GM11168 (cell line): ENCODE measurements at regions not wholly inside any gene's neighbourhood (a gene's known extent, or its start where the extent isn't known, plus 50 kb on each side); places are given as distances from the start of the nearest gene placed in this dataset.
"Not testable (repeated sequence)": the region's sequence is repeated elsewhere in the genome, so short reads cannot be mapped to it uniquely, and the experiment has no call there.

Experiments
- in situ Hi-C: fragments of 300-500 bp; cut with MboI; formaldehyde crosslinking; loops from one replicate; pipeline ENCODE4 v1.12.0; 2022; ENCODE audit warnings: low sequenced_read_pairs; ENCODE audit not compliant: unreplicated experiment

DNA sequence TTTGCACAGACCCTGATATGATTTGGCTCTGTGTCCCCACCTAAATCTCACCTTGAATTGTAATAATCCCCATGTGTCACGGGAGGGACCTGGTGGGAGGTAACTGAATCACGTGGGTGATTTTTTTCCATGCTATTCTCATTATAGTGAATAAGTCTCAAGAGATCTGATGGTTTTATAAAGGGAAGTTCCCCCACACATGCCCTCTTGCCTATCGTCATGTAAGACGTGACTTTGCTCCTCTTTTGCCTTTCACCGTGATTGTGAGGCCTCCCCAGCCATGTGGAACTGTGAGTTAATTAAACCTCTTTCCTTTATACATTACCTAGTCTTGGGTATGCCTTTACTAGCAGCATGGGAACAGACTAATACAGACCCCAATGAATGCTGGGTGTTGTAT is 347.4 kb downstream of the TUSC7 start:
- in situ Hi-C loops, result not testable (repeated sequence)

DNA sequence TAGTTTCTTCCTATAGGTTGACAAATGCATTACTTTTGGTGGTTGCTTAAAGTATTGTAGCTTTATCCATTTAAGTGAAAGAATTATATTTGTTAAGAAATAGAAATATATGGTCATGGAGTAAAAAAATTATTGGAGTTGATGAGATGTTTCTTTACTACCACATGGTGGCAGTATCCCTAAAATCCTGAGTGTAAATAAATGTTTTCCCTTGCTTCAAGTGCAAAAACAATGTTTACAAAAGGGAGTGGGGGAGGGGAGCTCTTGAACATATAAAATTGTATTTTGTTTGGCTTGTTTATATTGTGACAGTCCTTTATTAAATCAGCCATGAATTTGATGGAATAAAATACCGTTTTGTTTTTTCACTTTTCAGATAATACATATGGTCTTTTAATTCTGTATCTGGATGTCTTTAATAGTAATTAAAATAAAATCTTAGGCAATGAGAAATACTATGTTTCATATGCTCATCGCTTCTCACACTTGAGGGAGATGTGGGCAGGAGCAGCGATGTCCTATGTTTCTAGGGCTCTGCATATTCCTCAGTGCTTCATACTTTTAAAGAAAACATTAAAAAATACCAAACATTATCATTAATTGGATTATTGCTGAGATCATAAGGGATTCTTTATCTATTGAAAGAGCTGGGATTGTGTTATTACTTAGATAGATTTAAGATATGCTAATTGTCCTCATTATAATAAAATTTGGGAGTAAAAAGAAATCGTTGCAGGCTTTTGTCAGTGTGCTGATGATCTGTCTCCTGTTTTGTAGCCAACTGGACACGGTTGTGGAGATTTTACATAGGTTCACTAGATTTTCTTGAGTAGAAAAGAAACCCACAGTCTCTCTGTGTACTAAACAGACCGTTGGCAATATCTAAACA is 349.7 kb downstream of the TUSC7 start:
- in situ Hi-C loops, result no loop called here

DNA sequence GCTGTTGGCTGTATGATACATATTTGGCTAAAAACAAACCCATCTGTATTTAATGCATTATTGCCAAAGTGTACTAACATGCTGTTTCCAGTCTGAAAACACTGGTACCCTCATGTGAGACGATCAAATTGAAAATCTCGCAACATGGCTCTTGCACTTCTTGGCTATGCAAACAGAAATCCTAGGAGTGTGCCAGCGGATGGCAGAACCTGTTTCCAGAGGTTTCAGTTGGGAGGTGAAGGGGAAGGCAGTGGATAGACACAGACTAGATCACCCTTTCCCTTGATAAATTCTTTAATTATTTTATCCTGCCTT is 350.3 kb downstream of the TUSC7 start:
- in situ Hi-C loops, result no loop called here

DNA sequence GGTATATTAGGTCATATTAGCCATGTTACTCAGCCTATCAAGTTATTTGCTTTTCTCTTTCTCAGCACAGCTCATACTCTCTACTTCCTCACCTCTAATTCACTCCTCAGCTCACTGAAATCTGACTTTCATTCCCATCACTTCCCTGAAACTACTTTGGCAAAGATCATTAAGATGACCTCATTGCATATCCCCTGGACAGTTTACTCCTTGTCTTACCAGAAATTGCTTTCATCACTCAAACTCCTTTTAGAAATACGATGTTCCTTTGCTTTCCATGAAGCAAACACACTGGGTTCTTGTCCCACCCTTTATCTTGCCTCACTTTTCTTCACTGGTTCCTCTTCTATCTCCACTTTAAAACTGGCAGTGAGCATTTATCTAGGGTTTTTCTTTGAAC is 354.4 kb downstream of the TUSC7 start:
- in situ Hi-C loops, result no loop called here

DNA sequence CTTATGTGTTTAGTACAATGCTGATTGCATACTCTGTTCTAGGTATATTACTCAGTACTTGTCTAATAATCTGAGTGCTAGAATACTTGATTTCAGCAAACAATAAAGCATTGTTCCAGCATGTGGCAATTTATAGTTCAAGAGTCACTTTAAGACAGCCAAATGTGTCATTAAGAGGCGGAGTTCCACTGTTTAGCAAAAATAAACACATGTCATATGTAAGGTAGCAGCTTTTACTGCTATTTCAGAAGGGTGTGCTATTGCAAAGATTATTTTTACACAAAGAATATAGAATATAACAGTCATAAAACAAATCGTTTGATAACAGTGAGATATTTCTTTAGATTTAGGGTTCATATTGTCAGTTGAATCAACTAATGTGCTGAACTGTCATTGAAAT is 358.7 kb downstream of the TUSC7 start:
- in situ Hi-C loops, result no loop called here

DNA sequence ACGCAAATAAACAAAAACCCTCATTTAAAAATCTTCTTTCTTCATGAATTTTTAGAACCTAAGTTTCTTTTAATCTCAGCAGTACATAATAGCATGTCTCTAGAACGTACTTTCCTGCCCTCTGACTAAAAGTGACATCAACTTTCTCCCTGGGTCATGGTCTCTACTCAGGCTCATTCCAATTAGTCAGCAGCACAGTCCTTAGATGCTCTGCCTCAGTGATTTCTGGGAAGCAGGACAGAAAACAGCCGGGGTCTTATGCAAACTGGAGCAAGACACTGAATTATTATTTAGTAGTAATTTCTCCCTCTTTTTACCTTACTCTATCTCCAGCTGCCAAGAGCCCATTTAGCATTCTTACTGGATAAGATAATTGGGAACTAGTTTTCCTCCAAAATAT is 365.2 kb downstream of the TUSC7 start:
- in situ Hi-C loops, result no loop called here

DNA sequence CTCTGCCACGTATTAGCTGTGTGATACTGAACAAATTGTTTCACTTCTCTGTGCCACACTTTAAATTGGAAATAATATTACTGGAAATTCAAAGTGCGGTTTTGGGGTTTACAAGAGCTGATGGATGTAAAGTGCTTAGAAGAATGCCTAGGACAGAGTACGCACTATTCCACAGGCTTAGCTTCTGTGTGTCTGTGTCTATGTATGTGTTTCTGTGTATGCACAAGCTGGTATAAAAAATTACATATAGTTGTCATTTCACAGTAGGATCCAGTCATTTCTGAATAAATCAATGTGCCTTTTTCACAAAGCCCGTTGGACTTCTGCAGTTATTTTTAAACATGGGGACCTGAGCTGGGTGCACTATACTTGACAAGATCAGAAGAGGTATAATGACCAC is 370.4 kb downstream of the TUSC7 start:
- in situ Hi-C loops, result no loop called here

DNA sequence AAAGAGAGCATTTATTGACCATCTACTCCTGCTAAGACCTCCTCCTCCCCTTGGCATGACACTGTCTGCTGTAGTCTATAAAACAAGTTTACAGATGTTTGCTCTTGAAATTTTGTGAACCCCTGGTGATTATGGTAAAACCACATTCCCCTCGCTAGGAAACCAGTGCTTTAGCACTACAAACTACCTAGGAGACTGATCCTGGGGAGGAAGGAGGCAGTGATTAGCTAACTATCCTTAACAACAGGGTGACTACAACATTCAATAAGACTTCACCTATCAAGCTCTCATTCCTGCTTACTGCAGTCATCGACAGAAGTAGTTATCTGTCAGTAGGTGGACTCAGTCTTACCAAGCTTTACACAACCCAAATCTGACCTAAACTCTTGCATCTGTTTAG is 371.3 kb downstream of the TUSC7 start:
- in situ Hi-C loops, result no loop called here

DNA sequence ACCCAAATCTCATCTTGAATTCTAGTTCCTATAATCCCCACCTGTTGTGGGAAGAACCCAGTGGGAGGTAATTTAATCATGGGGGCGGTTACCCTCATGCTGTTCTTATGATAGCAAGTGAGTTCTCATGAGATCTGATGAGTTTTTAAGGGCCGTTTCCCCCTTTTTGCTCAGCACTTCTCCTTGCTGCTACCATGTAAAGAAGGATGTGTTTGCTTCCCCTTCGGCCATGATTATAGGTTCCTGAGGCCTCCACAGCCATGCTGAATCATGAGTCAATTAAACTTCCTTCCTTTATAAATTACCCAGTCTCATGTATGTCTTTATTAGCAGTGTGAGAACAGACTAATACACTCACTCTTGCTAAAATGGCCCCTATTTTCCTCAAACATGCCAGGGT is 374.7 kb downstream of the TUSC7 start:
- in situ Hi-C loops, result no loop called here

DNA sequence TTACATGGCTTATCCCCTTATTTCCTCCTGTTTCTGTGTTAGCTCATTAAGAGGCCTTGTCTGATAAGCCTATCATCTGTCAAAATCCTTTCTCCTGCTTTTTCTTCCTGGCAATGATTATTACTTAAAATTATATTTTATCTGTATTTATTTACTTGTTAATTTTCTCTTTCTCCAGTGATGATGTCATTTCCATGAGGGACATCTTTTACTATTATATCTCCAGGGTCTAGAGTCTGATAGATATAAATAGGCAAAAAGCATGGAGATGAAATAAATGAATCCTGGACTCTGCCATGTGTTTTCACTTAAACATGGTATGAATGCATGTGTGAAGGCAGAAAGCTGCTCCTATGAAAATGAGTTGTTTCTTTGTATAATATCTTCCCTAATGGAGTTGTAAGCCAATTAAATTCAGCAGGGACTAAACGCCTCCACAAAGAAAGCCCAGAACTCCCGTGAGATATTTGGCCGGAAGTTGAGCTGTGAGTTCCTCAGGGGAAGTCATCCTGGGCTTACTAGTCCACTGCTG is 375.2 kb downstream of the TUSC7 start:
- in situ Hi-C loops, result no loop called here

DNA sequence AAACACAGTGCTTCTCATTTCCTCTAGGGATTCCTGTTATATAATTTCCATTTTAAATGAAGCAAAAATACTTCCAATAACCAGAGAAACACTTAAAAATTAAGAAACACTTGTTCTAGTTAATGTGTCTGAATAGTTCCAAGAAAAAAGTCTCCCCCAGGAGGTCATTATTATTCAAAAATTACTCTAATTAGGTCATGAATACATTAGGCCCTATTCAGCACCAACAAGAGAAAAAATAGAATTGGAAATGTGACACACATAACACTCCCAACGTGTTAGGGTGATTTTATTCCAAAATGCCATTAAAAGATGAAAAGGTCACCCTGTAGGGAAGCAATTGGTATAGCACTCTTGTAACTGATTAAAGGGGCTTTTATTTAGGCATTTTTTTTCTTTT is 382.1 kb downstream of the TUSC7 start:
- in situ Hi-C loops, result no loop called here

DNA sequence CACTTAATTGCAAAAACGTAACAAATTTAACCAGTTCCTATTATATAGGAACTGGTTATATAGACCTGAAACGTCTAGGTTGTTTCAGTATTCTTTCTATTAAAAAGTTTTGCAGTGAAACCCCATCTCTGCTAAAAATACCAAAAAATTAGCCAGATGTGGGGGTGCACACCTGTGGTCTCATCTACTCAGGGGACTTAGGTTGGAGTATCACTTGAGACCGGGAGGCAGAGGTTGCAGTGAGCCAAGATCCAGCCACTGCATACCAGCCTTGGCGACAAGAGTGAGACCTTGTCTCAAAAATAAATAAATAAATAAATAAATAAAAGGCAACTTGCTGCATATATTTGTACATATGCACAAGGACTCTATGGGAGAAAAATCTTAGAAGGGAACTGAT is 387.0 kb downstream of the TUSC7 start:
- in situ Hi-C loops, result no loop called here

DNA sequence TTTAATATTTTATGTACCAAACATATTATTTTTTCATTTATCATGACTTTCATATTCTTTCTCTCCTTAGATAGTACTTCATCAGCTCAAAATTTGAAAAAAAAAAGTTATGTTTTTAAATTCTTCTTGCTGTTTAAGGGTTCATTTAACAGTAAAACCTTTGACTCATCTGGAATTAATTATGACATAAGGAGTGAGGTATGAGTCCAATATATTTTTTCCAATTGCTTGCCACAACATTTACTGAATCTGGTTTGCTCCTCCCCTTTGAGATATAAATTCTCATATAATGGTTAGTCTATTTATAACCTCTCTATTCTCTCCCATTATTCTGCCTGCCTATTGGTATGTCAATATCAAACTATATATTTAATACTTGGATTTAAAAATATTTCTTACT is 387.8 kb downstream of the TUSC7 start:
- in situ Hi-C loops, result no loop called here

DNA sequence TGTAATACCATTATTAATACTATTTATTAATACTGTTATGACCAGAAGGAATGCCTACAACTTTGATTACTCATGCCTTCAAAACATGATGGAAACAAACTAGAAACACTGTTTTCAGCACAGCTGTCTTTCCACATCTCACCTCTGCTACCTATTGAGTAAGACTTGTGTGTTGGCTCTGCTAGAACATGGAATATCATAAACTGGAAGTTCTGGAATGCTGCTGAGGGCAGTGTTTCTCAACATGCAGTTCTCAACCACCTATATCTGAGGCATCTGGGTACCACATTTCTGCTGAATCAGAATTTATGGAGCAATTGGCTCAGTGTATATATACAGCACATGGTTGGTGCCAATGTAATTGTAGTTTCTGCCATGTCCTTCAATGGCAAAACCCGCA is 392.1 kb downstream of the TUSC7 start:
- in situ Hi-C loops, result no loop called here

DNA sequence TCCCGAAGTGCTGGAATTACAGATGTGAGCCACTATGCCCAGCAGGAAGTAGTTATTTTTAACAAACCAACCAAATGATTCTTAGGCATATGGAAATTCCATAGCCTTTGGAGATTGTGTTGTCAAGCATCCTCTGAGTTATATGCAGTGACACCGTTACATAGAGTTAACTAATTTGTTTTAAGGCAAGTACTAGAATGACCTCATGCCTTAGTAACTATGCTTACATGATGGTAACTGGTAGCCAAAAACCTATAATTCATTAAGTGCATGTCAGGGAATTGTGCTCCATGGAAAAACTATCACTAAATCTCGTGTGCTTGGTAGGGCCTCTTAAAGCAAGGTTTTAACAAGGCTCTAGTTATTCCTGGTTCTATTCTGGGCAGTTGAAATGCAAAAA is 392.8 kb downstream of the TUSC7 start:
- in situ Hi-C loops, result no loop called here

DNA sequence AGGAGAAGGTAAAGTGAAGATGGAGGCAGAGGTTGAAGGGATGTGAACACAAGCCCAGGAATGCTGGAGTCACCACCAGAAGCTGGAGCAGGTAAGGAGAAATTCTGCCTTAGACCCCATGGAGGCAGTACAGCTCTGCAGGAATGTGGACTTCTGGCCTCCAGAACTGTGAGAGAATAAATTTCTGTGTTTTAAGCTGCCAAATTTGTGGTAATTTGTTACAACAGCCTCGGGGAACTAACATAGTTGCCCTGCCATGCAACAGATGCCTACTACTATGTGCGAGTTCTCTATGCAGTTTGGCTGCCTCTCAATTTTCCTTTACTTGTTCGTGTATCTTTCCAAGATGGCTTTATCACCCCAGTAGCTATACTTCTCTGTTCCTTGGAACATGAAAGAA is 394.1 kb downstream of the TUSC7 start:
- in situ Hi-C loops, result no loop called here

DNA sequence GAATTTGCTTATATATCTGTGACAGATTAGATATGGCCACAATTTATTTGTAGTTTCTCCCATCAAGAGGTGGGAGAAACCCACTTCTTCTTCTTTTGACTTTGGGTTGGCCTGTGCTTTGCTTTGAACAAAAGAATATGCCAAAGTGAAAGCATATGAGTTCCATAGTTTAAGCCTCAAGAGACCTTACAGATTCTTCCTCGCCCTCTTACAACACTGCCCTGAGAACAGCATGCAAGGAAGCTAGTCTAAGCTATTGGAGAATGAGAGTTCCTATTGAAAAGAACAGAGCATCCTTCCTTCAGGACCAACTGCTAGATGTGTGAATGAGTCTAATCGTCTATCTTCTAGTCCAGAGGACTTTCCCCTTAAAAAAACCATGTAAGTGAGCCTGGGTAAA is 394.8 kb downstream of the TUSC7 start:
- in situ Hi-C loops, result no loop called here

DNA sequence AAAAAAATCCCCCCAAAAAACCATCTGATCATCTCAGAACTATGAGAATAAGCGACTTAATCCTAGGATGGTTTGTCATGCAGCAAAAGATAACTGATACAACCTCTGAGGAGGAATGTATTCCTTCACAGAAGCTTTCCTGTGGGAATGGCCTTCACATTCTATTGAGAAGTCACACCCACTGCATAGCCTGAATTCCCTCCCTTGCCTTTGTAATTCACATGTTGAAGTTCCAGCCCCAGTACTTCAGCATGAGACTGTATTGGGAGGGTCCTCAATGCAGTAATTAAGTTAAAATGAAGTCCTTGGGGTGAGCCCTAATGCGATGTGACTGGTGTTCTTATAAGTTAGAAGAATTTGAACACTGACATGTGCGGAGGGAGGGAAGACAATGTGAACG is 395.2 kb downstream of the TUSC7 start:
- in situ Hi-C loops, result no loop called here

DNA sequence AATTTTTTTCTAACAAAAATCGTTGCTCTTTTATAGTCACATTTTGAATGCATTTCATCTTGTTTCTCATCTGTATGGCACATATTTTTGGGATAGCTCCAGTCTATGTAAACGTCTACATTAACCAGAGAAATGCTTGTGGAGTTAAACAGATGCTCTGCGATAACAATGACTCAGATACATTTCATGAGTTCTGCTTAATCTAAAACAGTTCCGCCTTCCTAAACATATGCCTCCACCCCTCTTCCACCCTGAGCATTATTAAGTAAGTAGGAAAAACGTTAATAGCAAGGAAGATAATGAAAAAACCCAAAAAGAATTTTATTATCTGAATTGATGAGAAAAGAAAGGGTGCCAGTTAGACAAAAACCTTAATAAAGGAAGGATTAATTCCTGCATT is 396.1 kb downstream of the TUSC7 start:
- in situ Hi-C loops, result no loop called here

DNA sequence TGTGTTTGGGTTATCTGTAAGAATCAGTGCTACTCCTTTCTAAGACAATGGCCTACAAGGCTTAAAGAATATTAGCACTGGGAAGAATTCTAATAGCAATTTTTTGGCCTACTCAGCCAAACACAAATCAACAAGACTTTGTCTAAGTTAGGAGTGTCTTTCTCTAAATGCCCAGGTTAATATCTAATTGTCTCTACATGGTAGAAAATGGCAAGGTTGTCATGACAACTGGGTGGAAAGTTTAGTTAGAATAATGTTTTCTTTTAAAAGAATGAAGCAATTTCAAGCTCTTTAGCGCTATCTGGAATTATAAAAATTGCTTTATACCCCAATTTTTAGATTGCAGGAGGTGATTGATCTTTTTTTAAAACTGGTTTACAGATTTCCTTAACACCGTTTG is 396.8 kb downstream of the TUSC7 start:
- in situ Hi-C loops, result no loop called here

DNA sequence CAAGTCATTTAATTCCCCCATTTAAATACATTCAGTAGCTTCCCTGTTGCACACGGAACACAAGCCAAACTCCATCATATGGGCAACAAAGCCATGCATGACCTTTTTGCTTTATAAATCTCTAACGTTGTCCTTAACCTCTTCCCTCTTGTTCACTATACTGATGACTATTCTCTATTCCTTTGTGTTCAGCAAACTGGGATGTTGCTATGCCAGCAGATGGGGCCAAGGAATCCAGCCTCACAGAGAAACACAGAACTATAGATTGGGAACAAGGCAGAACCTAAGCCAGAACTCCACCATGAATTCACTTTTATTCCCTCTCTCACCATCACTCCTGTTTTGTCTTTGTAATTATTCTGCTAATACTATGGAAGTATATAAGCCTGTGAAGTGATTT is 398.4 kb downstream of the TUSC7 start:
- in situ Hi-C loops, result no loop called here

DNA sequence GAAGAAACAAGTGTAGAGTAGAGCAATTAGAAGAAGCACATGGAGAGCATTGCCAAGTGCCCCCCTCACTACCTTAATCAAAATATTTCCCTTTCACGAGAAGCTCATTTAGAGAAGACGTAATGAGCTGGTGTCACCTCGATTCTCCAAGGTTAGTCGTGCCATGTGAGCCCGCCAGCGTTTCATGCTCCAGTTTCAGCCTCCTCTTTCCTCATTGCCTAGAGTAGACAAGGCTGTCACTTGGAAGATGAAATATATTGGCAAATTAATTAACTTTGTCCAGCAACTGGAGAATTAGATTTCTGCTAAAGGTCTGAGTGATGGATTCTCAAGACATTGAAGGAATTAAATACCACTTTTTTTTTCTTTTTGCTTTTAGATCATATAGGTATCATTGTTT is 399.6 kb downstream of the TUSC7 start:
- in situ Hi-C loops, result no loop called here
